Neural cell (in vitro differentiated cells): ENCODE measurements at regions not wholly inside any gene's neighbourhood (a gene's known extent, or its start where the extent isn't known, plus 50 kb on each side); places are given as distances from the start of the nearest gene placed in this dataset.

Source experiments
- CTCF ChIP-seq: fragments of 450-650 bp; IDR thresholded peaks from 2 replicates; pipeline ENCODE4 v1.5.1; 2014; ENCODE audit warnings: antibody characterized with exemption, mild to moderate bottlenecking, moderate library complexity; ENCODE audit not compliant: poor library complexity, severe bottlenecking
- EZH2 ChIP-seq: fragments of 200-600, 300-800 bp; shearing (Covaris generic), sonication (generic); IDR thresholded peaks from 2 replicates; pipeline ENCODE4 v1.6.1; 2014; ENCODE audit warnings: antibody characterized with exemption, low read length, borderline replicate concordance, mild to moderate bottlenecking; ENCODE audit not compliant: insufficient read depth, poor library complexity, severe bottlenecking
- MXI1 ChIP-seq: fragments of 450-650 bp; conservative IDR thresholded peaks from 2 replicates; pipeline ENCODE4 v1.6.1; 2014; ENCODE audit warnings: antibody characterized with exemption, mild to moderate bottlenecking; ENCODE audit not compliant: poor library complexity, severe bottlenecking

- TF ChIP-seq MXI1, result no peak
- TF ChIP-seq EZH2, result no peak
- no peak for TF ChIP-seq CTCF
Observed at GRCh38 chr5:27491746-27492439, 453.5 kb upstream of the CDH9 start.
